ENCODE measurements at regions not wholly inside any gene's neighbourhood (a gene's known extent, or its start where the extent isn't known, plus 50 kb on each side); places are given as distances from the start of the nearest gene placed in this dataset.

- no peak for DNase-seq (ENCODE audit: low read depth)
- in situ Hi-C loops (cut with HindIII; ENCODE audit: low pct_unique_long_range_greater_than_20kb, low sequenced_read_pairs): no loop called here
Measured at GRCh38 chr20:2230726-2231488, 64.9 kb upstream of the TGM3 start.

DNA sequence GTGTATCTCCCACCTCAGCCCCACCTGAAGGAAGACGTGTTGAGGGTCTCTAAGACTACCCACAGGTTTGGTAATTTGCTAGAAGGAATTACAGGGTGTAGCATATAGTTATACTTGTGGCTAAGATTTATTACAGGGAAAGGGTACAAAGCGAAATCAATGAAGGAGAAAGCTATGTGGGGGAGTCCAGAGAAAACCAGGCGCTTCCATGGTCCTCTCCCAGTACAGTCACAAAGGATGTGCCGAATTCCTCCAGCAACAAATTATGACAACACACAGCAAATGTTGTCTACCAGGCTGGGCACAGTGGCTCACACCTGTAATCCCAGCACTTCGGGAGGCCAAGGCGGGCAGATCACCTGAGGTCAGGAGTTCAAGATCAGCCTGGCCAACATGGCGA lies 64.1 kb upstream of the TGM3 start:
- in situ Hi-C loops (cut with HindIII; ENCODE audit: low pct_unique_long_range_greater_than_20kb, low sequenced_read_pairs): no loop called here
- DNase-seq (ENCODE audit: low read depth): no peak

DNA sequence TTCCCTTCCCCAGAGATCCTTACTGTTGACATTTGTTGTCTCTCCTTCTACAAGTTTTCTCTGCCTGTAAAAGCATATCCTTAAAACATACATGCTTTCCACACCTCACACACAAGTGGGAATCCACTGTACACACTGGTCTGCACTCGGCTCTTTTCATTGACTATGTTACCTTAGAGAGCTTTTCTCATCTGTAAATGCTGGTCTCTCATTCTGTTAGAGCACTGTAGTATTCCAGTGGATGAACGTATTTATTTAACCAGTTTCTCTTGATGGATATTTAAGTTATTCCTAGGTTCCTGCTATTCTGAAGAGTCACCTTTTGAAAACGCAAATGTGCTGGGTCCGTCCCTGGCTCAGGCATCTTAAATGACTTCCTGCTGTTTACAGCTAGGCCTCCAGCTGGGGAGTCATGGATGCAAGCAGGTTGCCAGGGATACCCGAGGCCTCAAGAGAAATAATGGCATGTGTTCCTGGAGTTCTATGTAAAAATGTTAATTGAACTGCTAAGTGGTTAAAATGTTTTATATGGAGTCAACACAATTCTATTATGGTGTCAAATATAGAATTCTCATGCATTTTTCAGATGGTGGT lies 61.1 kb upstream of the TGM3 start:
- in situ Hi-C loops (cut with HindIII; ENCODE audit: low pct_unique_long_range_greater_than_20kb, low sequenced_read_pairs): no loop called here
- no peak for DNase-seq (ENCODE audit: low read depth)

- in situ Hi-C loops (cut with HindIII; ENCODE audit: low pct_unique_long_range_greater_than_20kb, low sequenced_read_pairs): no loop called here
- DNase-seq (ENCODE audit: low read depth): no peak
Measured at GRCh38 chr20:2236256-2236655, 59.5 kb upstream of the TGM3 start.

DNA sequence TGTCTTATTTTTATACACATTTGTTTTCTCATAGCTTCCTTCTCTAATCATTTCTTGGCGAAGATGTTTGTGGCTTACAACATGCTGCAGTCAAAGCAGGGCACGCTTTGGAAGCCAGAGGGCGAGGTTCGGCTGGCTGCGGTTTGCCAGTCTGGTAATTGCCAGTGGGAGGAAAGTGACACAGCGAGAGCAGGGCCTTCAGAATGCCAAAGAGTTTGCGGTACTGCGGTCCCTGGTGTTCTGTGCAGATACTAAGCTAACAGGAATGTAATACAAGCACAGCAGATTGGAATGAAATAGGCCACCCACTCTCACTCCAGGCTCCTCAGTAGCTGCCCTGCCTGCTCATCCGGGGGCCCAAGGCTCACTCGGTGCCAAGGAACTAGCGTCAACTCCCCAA lies 58.7 kb upstream of the TGM3 start:
- peak; percentile 81 for DNase-seq (ENCODE audit: low read depth)
- in situ Hi-C loops (cut with HindIII; ENCODE audit: low pct_unique_long_range_greater_than_20kb, low sequenced_read_pairs): no loop called here

DNA sequence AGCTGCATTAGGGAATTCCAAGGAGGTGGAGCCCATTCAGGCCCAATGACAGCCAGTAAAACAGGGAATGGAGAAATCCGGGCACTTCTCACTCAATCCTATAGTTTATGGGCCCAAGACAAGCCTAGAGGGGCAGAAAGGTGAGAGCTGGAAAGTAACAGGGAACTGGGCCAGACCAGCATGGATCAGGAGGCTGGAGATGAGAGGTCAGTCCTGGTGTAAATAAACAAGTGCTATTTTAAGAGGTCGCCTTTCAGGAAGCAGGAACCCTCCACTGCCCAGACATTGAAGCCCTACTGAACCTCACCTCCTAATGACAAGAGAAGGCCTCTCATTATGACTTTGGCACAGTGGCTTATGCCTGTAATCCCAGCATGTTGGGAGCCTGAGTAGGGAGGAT lies 57.2 kb upstream of the TGM3 start:
- in situ Hi-C loops (cut with HindIII; ENCODE audit: low pct_unique_long_range_greater_than_20kb, low sequenced_read_pairs): no loop called here
- peak; percentile 20 for DNase-seq (ENCODE audit: low read depth)

- in situ Hi-C loops (cut with HindIII; ENCODE audit: low pct_unique_long_range_greater_than_20kb, low sequenced_read_pairs): no loop called here
- DNase-seq (ENCODE audit: low read depth): no peak
Measured at GRCh38 chr20:2240835-2241234, 55.0 kb upstream of the TGM3 start.

DNA sequence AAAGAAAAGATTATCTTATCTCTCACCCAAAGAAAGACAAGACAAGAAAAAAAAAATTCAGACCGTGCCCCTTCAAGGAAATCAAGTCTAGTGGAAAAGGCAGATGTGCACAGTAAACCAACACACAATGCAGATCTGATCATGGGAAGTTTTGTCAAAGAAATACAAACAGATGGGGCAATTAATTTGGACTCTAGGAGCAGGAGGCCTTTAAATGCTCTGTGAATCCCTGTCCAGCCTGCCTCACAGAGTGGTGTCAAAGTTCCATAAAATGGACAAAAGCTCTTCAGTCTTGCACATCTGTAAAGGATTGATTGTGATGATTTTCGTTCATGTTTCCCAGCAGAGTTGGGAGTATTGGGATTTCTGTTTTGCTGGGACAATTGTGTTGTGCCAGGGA lies 53.1 kb upstream of the TGM3 start:
- in situ Hi-C loops (cut with HindIII; ENCODE audit: low pct_unique_long_range_greater_than_20kb, low sequenced_read_pairs): no loop called here
- no peak for DNase-seq (ENCODE audit: low read depth)

- in situ Hi-C loops (cut with HindIII; ENCODE audit: low pct_unique_long_range_greater_than_20kb, low sequenced_read_pairs): no loop called here
- DNase-seq (ENCODE audit: low read depth): no peak
Measured at GRCh38 chr20:2244523-2244922, 51.3 kb upstream of the TGM3 start.

GRCh38 chr20:2244993-2245392 lies 50.8 kb upstream of the TGM3 start:
- no peak for DNase-seq (ENCODE audit: low read depth)
- in situ Hi-C loops (cut with HindIII; ENCODE audit: low pct_unique_long_range_greater_than_20kb, low sequenced_read_pairs): no loop called here

- in situ Hi-C loops (cut with HindIII; ENCODE audit: low pct_unique_long_range_greater_than_20kb, low sequenced_read_pairs): no loop called here
Measured at GRCh38 chr20:2245637-2246036, 50.2 kb upstream of the TGM3 start.

More at GRCh38 chr20:2245637-2246036, 50.2 kb upstream of the TGM3 start:
- no peak for DNase-seq (ENCODE audit: low read depth)
